Pancreas (tissue), 10 donors: ENCODE measurements at regions not wholly inside any gene's neighbourhood (a gene's known extent, or its start where the extent isn't known, plus 50 kb on each side); places are given as distances from the start of the nearest gene placed in this dataset.
A peak's percentile ranks its signal among the peaks of the same experiment; 100 is the strongest.
"Not testable (repeated sequence)": the region's sequence is repeated elsewhere in the genome, so short reads cannot be mapped to it uniquely, and the experiment has no call there.

Experiments used
- ATAC-seq, 4 donors: fragments of 200-7000 bp; cut with Tn5 transposase; one replicate each; pipeline versions ENCODE4 v1.8.0 to v1.9.1; 2020; ENCODE audit warnings: mild to moderate bottlenecking in 4 of 4, moderate library complexity in 4 of 4
- DNase-seq, 6 donors: peaks; one replicate each; pipeline ENCODE4 v3.0.0-alpha.2; 2020
- FAIRE-seq: peaks from 2 replicates; lab custom pipeline; 2012; peaks lifted over from hg19 to GRCh38; lab: Jason Lieb, UNC
- H3K27ac ChIP-seq, 4 donors: fragments of 200-600 bp; sonication (generic); 1 replicate in 3 of 4; 2 replicates in 1 of 4; pipeline versions ENCODE4 v1.5.0 to v1.8.0; 2020
- H3K27me3 ChIP-seq, 4 donors: fragments of 200-600 bp; one replicate each; pipeline ENCODE4 v1.8.0; 2021
- H3K36me3 ChIP-seq, 3 donors: fragments of 200-600 bp; sonication (generic) in 1 of 3; one replicate each; pipeline versions ENCODE4 v1.5.0 to v1.8.0; 2020 to 2021
- H3K4me1 ChIP-seq, 3 donors: fragments of 200-600 bp; one replicate each; pipeline ENCODE4 v1.8.0; 2021
- H3K4me3 ChIP-seq, 4 donors: fragments of 200-600 bp; sonication (generic) in 2 of 4; one replicate each; pipeline versions ENCODE4 v1.5.0 to v1.8.0; 2020 to 2021
- H3K9me3 ChIP-seq, 4 donors: fragments of 200-600 bp; one replicate each; pipeline ENCODE4 v1.8.0; 2021
- CTCF ChIP-seq, 4 donors: fragments of 200-600 bp; sonication (generic) in 3 of 4; IDR thresholded peaks; one replicate each; pipeline versions ENCODE4 v1.5.0 to v1.8.0; 2021; ENCODE audit warnings: antibody characterized with exemption in 4 of 4
- WGBS, 2 donors: extraction: QIAGEN DNeasy Blood & Tissue Kit; methylation state at CpG; one replicate each; pipeline ENCODE4 v1.1.7; 2013; 5-methylcytosine and 5-hydroxymethylcytosine counted together
- intact Hi-C, 3 donors: fragments of 100-400 bp; cut with DNase I; formaldehyde crosslinking; loops; one replicate each; pipeline versions ENCODE4 v1.11.1 to v1.14.2; 2022
- donor health status: healthy with polysubstance abuse.
- donor health status: DM: no; HTN: no; CAD: no; lungs with moderate emphysema.
- donor health status: DM: no; HTN: no; CAD: no.
- donor health status: control.
- donor health status: control.
- donor health status: Bipolar disorder and iron deficiency.
- donor health status: DM: yes; HTN: yes; CAD: no.
- donor health status: DM: no; HTN: no; CAD: no.
- donor health status: DM: no; HTN: no; CAD: no.
- donor health status: DM: yes; HTN: yes; CAD: no.

DNA sequence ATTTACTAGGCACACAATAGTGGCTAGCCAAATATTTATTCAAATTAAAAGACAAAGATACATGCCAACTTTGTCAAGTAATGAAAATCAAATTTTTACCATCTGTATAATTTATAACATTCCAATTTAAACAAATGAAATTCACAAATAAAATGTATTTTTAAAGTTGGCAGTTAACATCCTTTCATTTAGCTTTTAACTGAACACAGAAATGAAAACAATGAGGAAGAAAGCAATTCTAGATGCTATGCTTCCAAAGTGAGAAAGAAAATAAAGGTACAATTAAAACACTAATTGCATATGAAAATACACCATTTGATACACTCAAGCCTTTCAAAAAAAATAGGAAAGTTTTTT lies 123.1 kb downstream of the MPP7 start:
- FAIRE-seq (no peak), DNase-seq (no peak)
- H3K27me3 ChIP-seq: no peaks in the 10 kb centered on the region

GRCh38 chr10:28179006-28179742 lies 123.7 kb downstream of the MPP7 start:
- peak; percentile 98 for FAIRE-seq

More for the DNA sequence above, 123.1 kb downstream of the MPP7 start:
- H3K4me1 ChIP-seq: peaks cover 0 to 7% (median 0%) of the 10 kb centered on the region in 3 donors
- intact Hi-C loops: loop anchor here in 1 of 3 donors (10.0 kb wide), 1 partner anchor 435 kb away; the partner anchor contains the start of gene MKX
- H3K27ac ChIP-seq: no peak overlapping the region
- no peak for ATAC-seq
- no peak overlapping the region for H3K4me3 ChIP-seq
- no peak for TF ChIP-seq CTCF (IDR thresholded peaks at IDR 0.05)
- H3K36me3 ChIP-seq: no peaks in the 10 kb centered on the region
- H3K9me3 ChIP-seq: no peaks in the 10 kb centered on the region

DNA sequence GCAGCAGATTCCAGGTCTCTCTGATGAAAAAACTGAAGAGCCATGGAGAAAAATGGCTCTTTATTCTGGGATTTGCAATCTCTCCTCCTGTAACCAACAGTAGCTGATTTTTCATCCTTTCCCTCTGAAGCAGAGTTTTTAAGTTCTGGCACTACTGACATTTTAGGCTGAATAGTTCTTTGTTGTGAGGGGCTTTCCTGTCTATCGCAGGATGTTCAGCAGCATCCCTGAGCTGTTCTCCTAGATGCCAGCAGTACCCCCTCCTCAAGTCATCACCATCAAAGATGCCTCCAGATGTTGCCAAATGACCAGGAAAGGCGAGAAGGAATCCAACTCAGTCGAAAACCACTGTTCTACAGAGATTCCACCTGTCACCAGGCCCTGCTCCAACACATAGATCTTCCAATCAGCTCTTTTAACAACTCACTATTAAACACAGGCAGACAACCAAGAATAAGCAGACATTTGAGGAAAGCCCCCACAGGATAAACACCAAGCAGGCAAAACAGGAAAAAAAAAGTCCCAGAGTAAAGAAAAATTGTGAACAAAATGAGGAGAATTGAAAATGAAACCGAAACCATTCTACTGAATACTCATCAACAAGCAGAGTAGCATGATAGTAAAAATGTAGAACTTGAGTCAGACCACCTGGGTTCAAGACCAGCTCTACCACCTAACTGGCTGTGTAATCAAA lies 124.8 kb downstream of the MPP7 start:
- no peaks in the 10 kb centered on the region for H3K36me3 ChIP-seq
- FAIRE-seq: no peak
- H3K4me1 ChIP-seq: peaks cover 0 to 7% (median 0%) of the 10 kb centered on the region in 3 donors
- H3K27me3 ChIP-seq: no peaks in the 10 kb centered on the region
- no peak for DNase-seq
- 81 to 84% methylated on average over 4 of the region's 4 CpGs for WGBS, 2 donors
- peak in 3 of 4 donors; percentile 24 to 75 (median 70) for ATAC-seq
- TF ChIP-seq CTCF (IDR thresholded peaks at IDR 0.05): no peak
- no peak overlapping the region for H3K4me3 ChIP-seq
- no peaks in the 10 kb centered on the region for H3K9me3 ChIP-seq
- intact Hi-C loops: loop anchor here in 1 of 3 donors (10.0 kb wide), 1 partner anchor 433 kb away; the partner anchor contains the start of gene MKX
- H3K27ac ChIP-seq: no peak overlapping the region

More at GRCh38 chr10:28179006-28179742, 123.7 kb downstream of the MPP7 start:
- peaks cover 0 to 7% (median 0%) of the 10 kb centered on the region in 3 donors for H3K4me1 ChIP-seq
- DNase-seq (peak in 1 of 6 donors; percentile 19), ATAC-seq (peak in 3 of 4 donors; percentile 83 to 89 (median 85))
- H3K27me3 ChIP-seq: no peaks in the 10 kb centered on the region
- no peaks in the 10 kb centered on the region for H3K9me3 ChIP-seq
- no peak overlapping the region for H3K4me3 ChIP-seq
- H3K27ac ChIP-seq: no peak overlapping the region
- peak; percentile 30 to 63 (median 58) for TF ChIP-seq CTCF (IDR thresholded peaks at IDR 0.05)
- intact Hi-C loops: loop anchor here in 1 of 3 donors (10.0 kb wide), 1 partner anchor 434 kb away; the partner anchor contains the start of gene MKX
- H3K36me3 ChIP-seq: no peaks in the 10 kb centered on the region
- 17 to 19% methylated on average over 4 of the region's 4 CpGs for WGBS, 2 donors

- intact Hi-C loops: loop anchor here in 1 of 3 donors (10.0 kb wide), 1 partner anchor 432 kb away; the partner anchor contains the start of gene MKX
- H3K27me3 ChIP-seq, DNase-seq, FAIRE-seq, ATAC-seq, H3K4me3 ChIP-seq, H3K36me3 ChIP-seq, H3K4me1 ChIP-seq, H3K9me3 ChIP-seq, H3K27ac ChIP-seq: not testable (repeated sequence)
- WGBS, 2 donors: 84 to 92% methylated on average over 4 of the region's 4 CpGs
These were observed 126.4 kb downstream of the MPP7 start for GRCh38 chr10:28176498-28176897.

GRCh38 chr10:28172223-28172610 lies 130.6 kb downstream of the MPP7 start:
- no peak for TF ChIP-seq CTCF (IDR thresholded peaks at IDR 0.05)
- no peaks in the 10 kb centered on the region for H3K36me3 ChIP-seq
- FAIRE-seq (no peak), DNase-seq (no peak), ATAC-seq (no peak)
- H3K9me3 ChIP-seq: no peaks in the 10 kb centered on the region
- H3K27ac ChIP-seq: no peak overlapping the region
- no peaks in the 10 kb centered on the region for H3K27me3 ChIP-seq
- no peaks in the 10 kb centered on the region for H3K4me1 ChIP-seq
- H3K4me3 ChIP-seq: no peak overlapping the region
- intact Hi-C loops: loop anchor here in 1 of 3 donors (10.0 kb wide), 1 partner anchor 427 kb away; the partner anchor contains the start of gene MKX
- 96 to 99% methylated on average over 8 of the region's 8 CpGs for WGBS, 2 donors
